ENCODE measurements at regions not wholly inside any gene's neighbourhood (a gene's known extent, or its start where the extent isn't known, plus 50 kb on each side); places are given as distances from the start of the nearest gene placed in this dataset.
A peak's percentile ranks its signal among the peaks of the same experiment; 100 is the strongest.

- POLR2A ChIA-PET, result no interaction called here
- H3K27me3 ChIP-seq (ENCODE audit: control insufficient read depth, insufficient read depth, low read length), result no peaks in the 10 kb centered on the region
- BruUV-seq (replicated peaks), result no TSS peak
- DNase-seq (ENCODE audit: low read depth, low spot score), result peak; percentile 42
- H3K36me3 ChIP-seq (ENCODE audit: control insufficient read depth, insufficient read depth, low read length), result no peaks in the 10 kb centered on the region
- intact Hi-C loops (cut with micrococcal nuclease; ENCODE audit: unreplicated experiment) (no loop called here), in situ Hi-C loops (cut with HindIII; ENCODE audit: low pct_unique_long_range_greater_than_20kb, low sequenced_read_pairs) (no loop called here)
- no peak overlapping the region for H3K27ac ChIP-seq (ENCODE audit: low read length)
- peak; percentile 78 for ATAC-seq
- TF ChIP-seq CTCF (IDR thresholded peaks at IDR 0.05) (no peak), POLR2AphosphoS5 (IDR thresholded peaks at IDR 0.05; ENCODE audit: low read depth, low read length) (no peak), SIN3A (IDR thresholded peaks at IDR 0.05; ENCODE audit: borderline replicate concordance, insufficient read depth, low read depth, low read length) (no peak), TCF7L2 (IDR thresholded peaks at IDR 0.05; ENCODE audit: low read depth, low read length) (no peak)
- TF ChIP-seq, protein P1, sequence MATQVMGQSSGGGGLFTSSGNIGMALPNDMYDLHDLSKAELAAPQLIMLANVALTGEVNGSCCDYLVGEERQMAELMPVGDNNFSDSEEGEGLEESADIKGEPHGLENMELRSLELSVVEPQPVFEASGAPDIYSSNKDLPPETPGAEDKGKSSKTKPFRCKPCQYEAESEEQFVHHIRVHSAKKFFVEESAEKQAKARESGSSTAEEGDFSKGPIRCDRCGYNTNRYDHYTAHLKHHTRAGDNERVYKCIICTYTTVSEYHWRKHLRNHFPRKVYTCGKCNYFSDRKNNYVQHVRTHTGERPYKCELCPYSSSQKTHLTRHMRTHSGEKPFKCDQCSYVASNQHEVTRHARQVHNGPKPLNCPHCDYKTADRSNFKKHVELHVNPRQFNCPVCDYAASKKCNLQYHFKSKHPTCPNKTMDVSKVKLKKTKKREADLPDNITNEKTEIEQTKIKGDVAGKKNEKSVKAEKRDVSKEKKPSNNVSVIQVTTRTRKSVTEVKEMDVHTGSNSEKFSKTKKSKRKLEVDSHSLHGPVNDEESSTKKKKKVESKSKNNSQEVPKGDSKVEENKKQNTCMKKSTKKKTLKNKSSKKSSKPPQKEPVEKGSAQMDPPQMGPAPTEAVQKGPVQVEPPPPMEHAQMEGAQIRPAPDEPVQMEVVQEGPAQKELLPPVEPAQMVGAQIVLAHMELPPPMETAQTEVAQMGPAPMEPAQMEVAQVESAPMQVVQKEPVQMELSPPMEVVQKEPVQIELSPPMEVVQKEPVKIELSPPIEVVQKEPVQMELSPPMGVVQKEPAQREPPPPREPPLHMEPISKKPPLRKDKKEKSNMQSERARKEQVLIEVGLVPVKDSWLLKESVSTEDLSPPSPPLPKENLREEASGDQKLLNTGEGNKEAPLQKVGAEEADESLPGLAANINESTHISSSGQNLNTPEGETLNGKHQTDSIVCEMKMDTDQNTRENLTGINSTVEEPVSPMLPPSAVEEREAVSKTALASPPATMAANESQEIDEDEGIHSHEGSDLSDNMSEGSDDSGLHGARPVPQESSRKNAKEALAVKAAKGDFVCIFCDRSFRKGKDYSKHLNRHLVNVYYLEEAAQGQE (IDR thresholded peaks at IDR 0.05; ENCODE audit: insufficient read depth in 1 of 2, low read depth in 2 of 2, low read length in 1 of 2), result no peak
- H3K4me1 ChIP-seq (ENCODE audit: control insufficient read depth, insufficient read depth, low read length), result peaks cover 4% of the 10 kb centered on the region; the same call in 1 of the 2 replicates
- no peak overlapping the region for H3K4me3 ChIP-seq (ENCODE audit: low read depth in 2 of 2, low read length in 2 of 2)
- no peaks in the 10 kb centered on the region for H3K9me3 ChIP-seq (ENCODE audit: control insufficient read depth, insufficient read depth, low read depth, low read length)
- CTCF ChIA-PET, result no interaction called here
These were observed 216.6 kb upstream of the UFL1 start for GRCh38 chr6:96304997-96305396.

- no peak for TF ChIP-seq TCF7L2 (IDR thresholded peaks at IDR 0.05; ENCODE audit: low read depth, low read length)
- intact Hi-C loops (cut with micrococcal nuclease; ENCODE audit: unreplicated experiment), result no loop called here
- Histone ChIP-seq H3K4me1 (ENCODE audit: control insufficient read depth, insufficient read depth, low read length) (no peaks in the 10 kb centered on the region), H3K4me3 (ENCODE audit: low read depth in 2 of 2, low read length in 2 of 2) (no peak overlapping the region), H3K27me3 (ENCODE audit: control insufficient read depth, insufficient read depth, low read length) (no peaks in the 10 kb centered on the region), H3K9me3 (ENCODE audit: control insufficient read depth, insufficient read depth, low read depth, low read length) (no peaks in the 10 kb centered on the region), H3K36me3 (ENCODE audit: control insufficient read depth, insufficient read depth, low read length) (no peaks in the 10 kb centered on the region), H3K27ac (ENCODE audit: low read length) (no peak overlapping the region)
- ChIA-PET CTCF (no interaction called here), POLR2A (no interaction called here)
- no peak for DNase-seq (ENCODE audit: low read depth, low spot score)
- in situ Hi-C loops (cut with HindIII; ENCODE audit: low pct_unique_long_range_greater_than_20kb, low sequenced_read_pairs), result no loop called here
- no TSS peak for BruUV-seq (replicated peaks)
- no peak for ATAC-seq
These were observed 190.7 kb upstream of the UFL1 start for GRCh38 chr6:96330884-96331283.

DNA sequence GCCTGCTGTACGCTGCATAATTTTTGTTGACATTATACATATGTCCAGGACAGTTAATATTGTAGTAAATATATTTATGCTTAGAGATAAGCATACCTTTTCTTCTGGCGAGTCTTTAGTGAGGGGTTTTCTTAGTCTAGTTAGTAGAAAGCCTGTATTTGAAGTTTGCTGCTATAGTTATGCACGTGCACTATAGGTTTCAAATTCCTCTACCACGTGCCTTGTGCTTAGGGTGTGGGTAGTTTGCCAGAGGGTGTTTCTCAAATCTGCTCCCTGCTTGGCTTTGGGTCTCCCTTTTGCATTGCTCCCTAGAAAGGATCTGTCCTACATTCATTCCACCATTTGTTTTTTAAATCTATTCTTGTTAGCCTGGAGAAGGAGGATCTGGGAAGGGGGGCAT, 181.4 kb upstream of the UFL1 start:
- Histone ChIP-seq H3K27ac (ENCODE audit: low read length) (no peak overlapping the region), H3K4me1 (ENCODE audit: control insufficient read depth, insufficient read depth, low read length) (no peaks in the 10 kb centered on the region), H3K36me3 (ENCODE audit: control insufficient read depth, insufficient read depth, low read length) (no peaks in the 10 kb centered on the region), H3K9me3 (ENCODE audit: control insufficient read depth, insufficient read depth, low read depth, low read length) (no peaks in the 10 kb centered on the region), H3K4me3 (ENCODE audit: low read depth in 2 of 2, low read length in 2 of 2) (no peak overlapping the region), H3K27me3 (ENCODE audit: control insufficient read depth, insufficient read depth, low read length) (no peaks in the 10 kb centered on the region)
- no peak for DNase-seq (ENCODE audit: low read depth, low spot score)
- ATAC-seq, result no peak
- no TSS peak for BruUV-seq (replicated peaks)
- intact Hi-C loops (cut with micrococcal nuclease; ENCODE audit: unreplicated experiment), result no loop called here
- CTCF ChIA-PET, result no interaction called here
- POLR2A ChIA-PET, result no interaction called here
- in situ Hi-C loops (cut with HindIII; ENCODE audit: low pct_unique_long_range_greater_than_20kb, low sequenced_read_pairs), result no loop called here
- no peak for TF ChIP-seq SIN3A (IDR thresholded peaks at IDR 0.05; ENCODE audit: borderline replicate concordance, insufficient read depth, low read depth, low read length)
- TF ChIP-seq CTCF (IDR thresholded peaks at IDR 0.05), result no peak

Data from Panc1 (cell line).